ENCODE measurements at regions not wholly inside any gene's neighbourhood (a gene's known extent, or its start where the extent isn't known, plus 50 kb on each side); places are given as distances from the start of the nearest gene placed in this dataset.

GRCh38 chr18:72102412-72102811, 441.7 kb downstream of the CBLN2 start (continued):
- TF ChIP-seq NR3C1 (CRISPR knock-in tag; IDR thresholded peaks at IDR 0.05) (no peak), ZNF160 (CRISPR knock-in tag; IDR thresholded peaks at IDR 0.05) (no peak), PHF21A (CRISPR knock-in tag; IDR thresholded peaks at IDR 0.05) (no peak)

- 0 out of 2 replicates have a peak, but pooled peaks cover 3% of the 10 kb centered on the region for H3K9me3 ChIP-seq (ENCODE audit: low read length)
- no peak overlapping the region for H3K4me2 ChIP-seq (ENCODE audit: low read depth, low read length)
- H3K9ac ChIP-seq (ENCODE audit: insufficient read depth, low read depth, low read length), result no peak overlapping the region
- ChIA-PET CTCF (ENCODE audit: low intra/inter-chr PET ratio, low total read pairs) (no interaction called here), POLR2A (no interaction called here)
- H3K4me3 ChIP-seq (replicated peaks in 1 of 3; ENCODE audit: insufficient read depth in 1 of 3, low read depth in 2 of 3, low read length in 3 of 3), result no peak overlapping the region
- no peak overlapping the region for H3K27ac ChIP-seq (ENCODE audit: extremely low read length, insufficient read depth, low read length)
- intact Hi-C loops (cut with micrococcal nuclease; ENCODE audit: unreplicated experiment), result no loop called here
- H3K4me1 ChIP-seq (ENCODE audit: insufficient read depth, low read length), result no peaks in the 10 kb centered on the region
- no peaks in the 10 kb centered on the region for H3K27me3 ChIP-seq (ENCODE audit: control insufficient read depth in 1 of 2, insufficient read depth in 2 of 2, low read length in 2 of 2)
- DNase-seq (ENCODE audit: low spot score), result no peak
- ATAC-seq, result no peak
- TF ChIP-seq SKI (IDR thresholded peaks at IDR 0.05; ENCODE audit: partially characterized antibody) (no peak), FOXK1 (CRISPR knock-in tag; IDR thresholded peaks at IDR 0.05; ENCODE audit: borderline replicate concordance, low read depth) (no peak), ZNF724P (CRISPR knock-in tag; IDR thresholded peaks at IDR 0.05; ENCODE audit: borderline replicate concordance) (no peak), KLF11 (CRISPR knock-in tag; IDR thresholded peaks at IDR 0.05) (no peak), ZNF740 (CRISPR knock-in tag; IDR thresholded peaks at IDR 0.05) (no peak), ZNF253 (CRISPR knock-in tag; IDR thresholded peaks at IDR 0.05; ENCODE audit: borderline replicate concordance) (no peak), HOXA3 (CRISPR knock-in tag; IDR thresholded peaks at IDR 0.05) (no peak), SIN3A (IDR thresholded peaks at IDR 0.05; ENCODE audit: borderline replicate concordance, low read depth, low read length) (no peak)
- no TSS peak for BruUV-seq (replicated peaks)
- in situ Hi-C loops (cut with HindIII; ENCODE audit: extremely low pct_ligation_motif_present, low pct_unique_long_range_greater_than_20kb), result no loop called here
- no peaks in the 10 kb centered on the region for H3K79me2 ChIP-seq (ENCODE audit: insufficient read depth, low read length)
- WGBS (ENCODE audit: low lambda C conversion rate), result 37% methylated on average over 5 of the region's 5 CpGs
- no peak overlapping the region for H2AFZ ChIP-seq (ENCODE audit: low read length)
- no peaks in the 10 kb centered on the region for H4K20me1 ChIP-seq (ENCODE audit: insufficient read depth, low read length)
- no peak for FAIRE-seq
- no peaks in the 10 kb centered on the region for H3K36me3 ChIP-seq (replicated peaks in 1 of 2; ENCODE audit: control insufficient read depth in 1 of 2, insufficient read depth in 2 of 2, low read length in 2 of 2)
These were observed 443.6 kb downstream of the CBLN2 start for GRCh38 chr18:72100465-72101004.

Measured in HepG2 (cell line).